GM10248 (cell line): ENCODE measurements at regions not wholly inside any gene's neighbourhood (a gene's known extent, or its start where the extent isn't known, plus 50 kb on each side); places are given as distances from the start of the nearest gene placed in this dataset.

Experiments
- CTCF ChIA-PET: fragments of 300-600 bp; sonication (Branson Sonifier 250); formaldehyde crosslinking; extraction: SDS; loops from one replicate; lab custom pipeline; 2021; ENCODE audit warnings: antibody characterized with exemption; lab: Yijun Ruan, JAX
- POLR2A ChIA-PET: fragments of 350-650 bp; sonication (Branson Sonifier 250); formaldehyde crosslinking; extraction: SDS; loops from one replicate; lab custom pipeline; 2020; ENCODE audit warnings: antibody characterized with exemption; lab: Yijun Ruan, JAX
- DNase-seq: peaks from one replicate; pipeline ENCODE4 v3.0.0; 2012; ENCODE audit errors: extremely low spot score
- TF ChIP-seq, protein P1 (sequence below): IDR thresholded peaks from 2 replicates; pipeline ENCODE4 v1.5.1; 2012; ENCODE audit warnings: mild to moderate bottlenecking, low read depth; ENCODE audit errors: extremely low read depth, missing control alignments, control extremely low read depth

GRCh38 chr17:70956726-70957125 is 787.4 kb downstream of the KCNJ2 start:
- CTCF ChIA-PET = no interaction called here
- DNase-seq = no peak
- POLR2A ChIA-PET = no interaction called here
- TF ChIP-seq, protein P1, sequence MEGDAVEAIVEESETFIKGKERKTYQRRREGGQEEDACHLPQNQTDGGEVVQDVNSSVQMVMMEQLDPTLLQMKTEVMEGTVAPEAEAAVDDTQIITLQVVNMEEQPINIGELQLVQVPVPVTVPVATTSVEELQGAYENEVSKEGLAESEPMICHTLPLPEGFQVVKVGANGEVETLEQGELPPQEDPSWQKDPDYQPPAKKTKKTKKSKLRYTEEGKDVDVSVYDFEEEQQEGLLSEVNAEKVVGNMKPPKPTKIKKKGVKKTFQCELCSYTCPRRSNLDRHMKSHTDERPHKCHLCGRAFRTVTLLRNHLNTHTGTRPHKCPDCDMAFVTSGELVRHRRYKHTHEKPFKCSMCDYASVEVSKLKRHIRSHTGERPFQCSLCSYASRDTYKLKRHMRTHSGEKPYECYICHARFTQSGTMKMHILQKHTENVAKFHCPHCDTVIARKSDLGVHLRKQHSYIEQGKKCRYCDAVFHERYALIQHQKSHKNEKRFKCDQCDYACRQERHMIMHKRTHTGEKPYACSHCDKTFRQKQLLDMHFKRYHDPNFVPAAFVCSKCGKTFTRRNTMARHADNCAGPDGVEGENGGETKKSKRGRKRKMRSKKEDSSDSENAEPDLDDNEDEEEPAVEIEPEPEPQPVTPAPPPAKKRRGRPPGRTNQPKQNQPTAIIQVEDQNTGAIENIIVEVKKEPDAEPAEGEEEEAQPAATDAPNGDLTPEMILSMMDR = no peak

DNA sequence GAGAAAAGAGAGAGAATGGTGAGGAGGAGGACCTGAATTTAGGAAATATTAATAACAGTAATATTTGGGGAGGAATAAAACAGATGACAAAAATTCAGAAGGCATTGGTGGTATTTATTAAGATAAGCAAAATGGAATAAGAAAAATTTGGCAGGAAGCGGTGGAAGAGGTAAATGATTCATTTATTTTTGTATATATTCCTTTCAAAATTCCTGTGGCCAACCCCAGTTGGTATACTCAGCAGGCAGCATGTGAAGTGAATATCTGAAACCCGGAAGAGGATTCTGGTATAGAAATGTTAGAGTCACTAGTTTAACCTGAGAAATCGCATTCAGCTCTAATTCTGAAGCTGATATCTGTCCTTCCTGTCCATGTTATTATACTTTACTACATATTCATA is 792.0 kb downstream of the KCNJ2 start:
- CTCF ChIA-PET = no interaction called here
- POLR2A ChIA-PET = no interaction called here
- DNase-seq = no peak
- TF ChIP-seq, protein P1 = no peak

- CTCF ChIA-PET = no interaction called here
- TF ChIP-seq, protein P1 = no peak
These were observed 799.0 kb downstream of the KCNJ2 start for GRCh38 chr17:70968302-70968701.

GRCh38 chr17:70969521-70970034 is 800.2 kb downstream of the KCNJ2 start:
- TF ChIP-seq, protein P1 = no peak
- ChIA-PET POLR2A (no interaction called here), CTCF (no interaction called here)
- no peak for DNase-seq

More at GRCh38 chr17:70968302-70968701, 799.0 kb downstream of the KCNJ2 start:
- POLR2A ChIA-PET = no interaction called here
- no peak for DNase-seq

DNA sequence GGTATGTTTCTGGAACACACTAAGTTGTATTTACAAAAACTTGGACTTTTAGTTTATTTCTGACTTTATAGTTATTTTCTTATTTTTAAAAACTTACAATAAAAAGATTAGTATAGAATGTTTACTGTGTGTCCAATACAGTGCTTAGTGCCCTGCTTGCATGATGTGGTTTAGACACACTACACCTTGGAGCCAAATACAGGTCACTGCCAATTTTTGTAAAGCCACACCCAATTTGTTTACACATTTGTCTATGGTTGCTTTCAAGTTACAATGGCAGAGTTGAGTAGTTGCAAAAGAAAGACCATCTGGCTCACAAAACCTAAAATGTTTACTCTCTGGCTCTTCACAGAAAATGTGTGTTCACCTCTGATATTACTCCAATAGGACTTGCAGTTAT is 807.1 kb downstream of the KCNJ2 start:
- DNase-seq = no peak
- CTCF ChIA-PET = no interaction called here
- TF ChIP-seq, protein P1 = no peak
- POLR2A ChIA-PET = no interaction called here

DNA sequence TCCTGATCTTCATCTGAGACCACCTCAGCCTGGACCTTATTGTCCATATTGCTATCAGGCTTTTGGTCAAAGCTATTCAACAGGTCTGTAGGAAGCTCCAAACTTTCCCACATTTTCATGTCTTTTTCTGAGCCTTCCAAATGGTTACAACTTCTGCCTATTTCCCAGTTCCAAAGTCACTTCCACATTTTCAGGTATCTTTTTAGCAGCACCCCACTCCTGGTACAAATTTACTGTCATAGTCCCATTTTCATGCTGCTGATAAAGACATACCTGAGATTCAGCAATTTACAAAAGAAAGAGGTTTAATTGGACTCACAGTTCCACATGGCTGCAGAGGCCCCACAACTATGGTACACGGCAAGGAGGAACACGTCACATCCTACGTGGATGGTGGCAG is 815.5 kb downstream of the KCNJ2 start:
- TF ChIP-seq, protein P1 = no peak
- DNase-seq = no peak
- ChIA-PET POLR2A (no interaction called here), CTCF (no interaction called here)
